DND-41 (cell line): ENCODE measurements at regions not wholly inside any gene's neighbourhood (a gene's known extent, or its start where the extent isn't known, plus 50 kb on each side); places are given as distances from the start of the nearest gene placed in this dataset.

Source experiments
- CTCF ChIP-seq: IDR thresholded peaks from 2 replicates; pipeline ENCODE4 v1.5.1; 2012; ENCODE audit warnings: borderline replicate concordance, low read length, moderate library complexity, mild to moderate bottlenecking; ENCODE audit not compliant: poor library complexity, severe bottlenecking; ENCODE audit errors: extremely low read depth
- EZH2 ChIP-seq: IDR thresholded peaks from 3 replicates; pipeline ENCODE4 v1.6.1; 2012; ENCODE audit warnings: borderline replicate concordance, low read depth, mild to moderate bottlenecking, moderate library complexity, low read length, inconsistent platforms; ENCODE audit not compliant: severe bottlenecking

- no peak for TF ChIP-seq CTCF
- TF ChIP-seq EZH2, result no peak
Observed at GRCh38 chr7:56219017-56219416, 102.8 kb upstream of the NUPR2 start.
